NCI-H146 treated with DMSO at 0.1 percent for 48 hours (cell line): ENCODE measurements at regions not wholly inside any gene's neighbourhood (a gene's known extent, or its start where the extent isn't known, plus 50 kb on each side); places are given as distances from the start of the nearest gene placed in this dataset.
A peak's percentile ranks its signal among the peaks of the same experiment; 100 is the strongest.

ENCODE experiments used
- DNase-seq: peaks from one replicate; lab custom pipeline; 2025; ENCODE audit not compliant: unreplicated experiment; lab: John Stamatoyannopoulos, UW

- DNase-seq: no peak
These were observed 248.7 kb upstream of the ECI2 start for GRCh38 chr6:4383910-4384638.

GRCh38 chr6:4382362-4382853 lies 247.0 kb upstream of the ECI2 start:
- DNase-seq: no peak

- DNase-seq: no peak
These were observed 246.0 kb upstream of the ECI2 start for GRCh38 chr6:4381381-4381780.

GRCh38 chr6:4380881-4381281 lies 245.5 kb upstream of the ECI2 start:
- no peak for DNase-seq

GRCh38 chr6:4379958-4380357 lies 244.6 kb upstream of the ECI2 start:
- DNase-seq: no peak

- no peak for DNase-seq
These were observed 243.1 kb upstream of the ECI2 start for GRCh38 chr6:4378319-4378996.

- DNase-seq: no peak
These were observed 242.2 kb upstream of the ECI2 start for GRCh38 chr6:4377603-4378002.

- DNase-seq: peak; percentile 3
These were observed 238.8 kb upstream of the ECI2 start for GRCh38 chr6:4374216-4374615.

- no peak for DNase-seq
These were observed 237.5 kb upstream of the ECI2 start for GRCh38 chr6:4372866-4373265.

- no peak for DNase-seq
These were observed 236.0 kb upstream of the ECI2 start for GRCh38 chr6:4371207-4371921.

- no peak for DNase-seq
These were observed 234.7 kb upstream of the ECI2 start for GRCh38 chr6:4370066-4370465.

GRCh38 chr6:4369616-4370015 lies 234.2 kb upstream of the ECI2 start:
- no peak for DNase-seq

GRCh38 chr6:4368649-4369048 lies 233.3 kb upstream of the ECI2 start:
- DNase-seq: no peak

GRCh38 chr6:4367643-4368042 lies 232.3 kb upstream of the ECI2 start:
- no peak for DNase-seq

- no peak for DNase-seq
These were observed 231.4 kb upstream of the ECI2 start for GRCh38 chr6:4366635-4367395.

- no peak for DNase-seq
These were observed 230.3 kb upstream of the ECI2 start for GRCh38 chr6:4365686-4366085.

- no peak for DNase-seq
These were observed 229.3 kb upstream of the ECI2 start for GRCh38 chr6:4364711-4365110.

- no peak for DNase-seq
These were observed 228.8 kb upstream of the ECI2 start for GRCh38 chr6:4364172-4364571.

GRCh38 chr6:4363656-4364055 lies 228.3 kb upstream of the ECI2 start:
- no peak for DNase-seq

GRCh38 chr6:4362326-4362725 lies 227.0 kb upstream of the ECI2 start:
- DNase-seq: no peak

GRCh38 chr6:4360920-4361319 lies 225.5 kb upstream of the ECI2 start:
- no peak for DNase-seq
